SW 1271 (cell line): ENCODE measurements at regions not wholly inside any gene's neighbourhood (a gene's known extent, or its start where the extent isn't known, plus 50 kb on each side); places are given as distances from the start of the nearest gene placed in this dataset.
"Not testable (repeated sequence)": the region's sequence is repeated elsewhere in the genome, so short reads cannot be mapped to it uniquely, and the experiment has no call there.

Experiments used
- DNase-seq, 2 experiments: peaks; one replicate each; lab custom pipeline; 2025; lab: John Stamatoyannopoulos, UW

DNA sequence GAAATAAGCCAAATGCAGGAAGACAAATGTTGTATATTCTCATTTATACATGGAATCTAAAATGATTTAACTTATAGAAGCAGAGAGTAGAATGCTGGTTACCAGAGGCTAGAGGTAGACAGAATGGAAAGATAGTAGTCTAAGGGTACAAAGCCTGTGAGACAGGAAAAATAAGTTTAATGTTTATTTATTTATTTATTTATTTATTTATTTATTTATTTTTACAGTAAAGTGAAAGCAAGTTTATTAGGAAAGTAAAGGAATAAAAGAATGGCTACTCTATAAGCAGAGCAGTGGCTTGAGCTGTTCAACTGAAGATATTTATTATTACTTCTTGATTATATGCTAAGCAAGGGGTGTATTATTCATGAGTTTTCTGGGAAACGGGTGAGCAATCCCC lies 203.2 kb downstream of the LAS1L start:
- no peak for DNase-seq

DNA sequence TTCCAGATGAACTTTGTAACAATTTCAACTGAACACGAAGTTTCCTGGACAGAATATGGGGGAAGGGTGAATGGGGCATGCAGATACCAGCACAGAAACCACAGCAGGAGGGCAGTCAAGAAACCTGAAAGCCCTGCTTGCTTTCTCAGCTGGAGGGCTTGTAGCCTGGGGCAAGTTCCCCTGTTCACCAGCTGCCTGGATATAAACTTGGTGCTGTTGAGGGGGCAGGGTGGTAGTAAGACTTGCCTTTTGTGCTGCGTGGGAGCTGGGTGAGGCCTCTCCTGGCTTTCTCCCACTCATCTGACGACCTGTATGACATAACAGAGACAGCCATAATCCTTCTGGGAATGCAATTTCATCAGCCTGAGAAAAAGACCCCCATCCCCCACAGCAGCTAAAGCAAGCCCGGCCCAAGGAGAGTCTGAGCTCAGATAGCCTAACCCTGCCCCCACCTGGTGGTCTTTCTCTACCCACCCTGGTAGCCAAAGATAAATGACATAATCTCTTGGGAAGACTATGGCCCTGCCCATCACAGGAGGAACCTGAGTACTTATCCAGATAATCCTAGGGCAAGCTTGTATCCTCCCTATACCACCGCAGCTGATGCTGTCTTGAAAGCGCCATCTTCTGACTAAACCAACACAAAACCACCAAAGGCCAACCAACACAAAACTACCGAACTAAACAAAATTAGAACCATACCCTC lies 234.3 kb downstream of the LAS1L start:
- DNase-seq, result peak in 1 of 2 experiments; percentile 0

DNA sequence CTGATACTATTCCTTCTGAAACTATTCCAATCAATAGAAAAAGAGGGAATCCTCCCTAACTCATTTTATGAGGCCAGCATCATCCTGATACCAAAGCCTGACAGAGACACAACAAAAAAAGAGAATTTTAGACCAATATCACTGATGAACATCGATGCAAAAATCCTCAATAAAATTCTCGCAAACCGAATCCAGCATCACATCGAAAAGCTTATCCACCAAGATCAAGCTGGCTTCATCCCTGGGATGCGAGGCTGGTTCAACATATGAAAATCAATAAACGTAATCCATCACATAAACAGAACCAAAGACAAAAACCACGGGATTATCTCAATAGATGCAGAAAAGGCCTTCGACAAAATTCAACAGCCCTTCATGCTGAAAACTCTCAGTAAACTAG lies 251.7 kb downstream of the LAS1L start:
- not testable (repeated sequence) for DNase-seq

DNA sequence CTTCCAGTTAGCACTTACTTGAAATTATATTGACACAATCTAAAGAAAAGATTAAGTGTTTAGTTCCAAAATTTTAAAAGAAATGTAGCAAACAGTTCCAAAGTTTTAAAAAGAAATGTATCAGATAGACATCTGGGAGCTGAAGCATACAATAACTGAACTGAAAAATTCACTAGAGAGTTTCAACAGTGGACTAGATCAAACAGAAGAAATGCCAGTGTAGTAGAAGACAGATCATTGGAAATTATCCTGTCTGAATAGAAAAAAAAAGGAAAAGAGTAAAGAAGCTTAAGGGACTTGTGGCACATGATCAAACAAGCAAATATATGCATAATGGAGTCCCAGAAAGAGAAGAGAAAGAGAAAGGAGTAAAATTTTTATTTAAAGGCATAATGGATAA lies 261.4 kb downstream of the LAS1L start:
- no peak for DNase-seq

DNA sequence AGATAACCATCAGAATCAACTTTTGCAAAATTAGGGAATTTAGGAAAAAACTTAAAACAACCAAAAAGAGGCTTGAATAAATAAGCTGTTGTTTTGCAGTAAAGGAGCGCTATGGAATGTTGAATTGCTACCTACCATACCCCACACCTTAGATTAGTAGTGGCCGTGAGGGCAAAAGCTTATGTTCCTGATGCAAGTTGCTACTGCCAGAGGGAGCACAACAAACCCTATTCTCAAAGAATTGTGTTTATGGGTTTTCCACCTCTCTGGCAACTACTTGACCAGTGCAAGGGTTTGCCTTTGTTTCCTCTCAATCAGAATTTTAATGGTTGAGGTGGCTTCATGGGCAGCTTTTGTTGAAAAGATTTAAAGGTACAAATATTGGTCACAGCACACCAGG lies 268.1 kb downstream of the LAS1L start:
- DNase-seq, result no peak

DNA sequence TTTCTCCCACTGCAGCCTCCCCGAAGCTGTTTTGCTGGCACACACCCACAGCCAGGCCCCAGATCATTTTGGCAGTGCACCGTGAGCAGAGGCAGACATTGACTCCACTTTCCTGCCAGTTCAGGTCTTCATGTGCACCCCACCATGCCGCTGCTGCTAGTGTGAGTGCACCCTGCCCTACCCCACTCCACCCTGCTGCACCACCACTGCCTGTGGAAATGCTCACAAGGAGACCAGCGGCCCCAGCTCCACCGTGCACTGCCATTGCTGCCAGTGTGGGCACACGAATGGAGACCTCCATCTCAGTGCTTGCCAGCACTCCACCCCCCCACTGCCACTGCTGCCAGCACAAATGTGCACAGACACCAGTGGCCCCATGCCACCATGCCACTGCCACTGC lies 277.6 kb upstream of the ZC4H2 start:
- DNase-seq, result no peak

DNA sequence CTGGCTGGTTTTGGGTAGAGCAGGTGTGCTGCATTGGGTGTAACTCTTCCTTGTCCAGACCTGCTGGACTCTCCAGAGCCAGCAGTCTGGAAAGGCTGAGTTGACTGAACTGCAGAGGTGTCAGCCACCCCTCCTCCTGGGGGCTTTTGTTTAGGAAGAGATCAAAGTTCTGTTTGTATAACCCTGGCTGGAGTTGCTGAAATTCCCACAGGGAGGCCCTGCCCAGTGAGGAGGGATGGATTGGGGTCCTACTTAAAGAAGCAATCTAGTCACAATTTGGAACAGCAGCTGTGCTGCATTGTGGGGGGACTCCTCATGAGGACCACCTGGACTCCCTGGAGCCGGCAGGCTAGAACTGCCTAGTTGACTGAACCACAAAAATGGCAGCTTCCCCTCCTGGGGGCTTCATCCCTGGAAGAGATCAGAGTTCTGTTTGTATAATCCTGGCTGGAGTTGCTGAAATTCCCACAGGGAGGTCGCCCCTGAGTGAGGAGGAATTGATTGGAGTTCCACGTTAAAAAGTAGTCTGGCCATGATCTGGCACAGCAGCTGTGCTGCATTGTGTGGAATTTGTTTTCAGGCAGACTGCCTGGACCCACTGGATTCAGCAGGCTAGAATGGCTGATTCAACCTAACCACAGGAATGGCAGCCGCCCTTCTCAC lies 264.9 kb upstream of the ZC4H2 start:
- DNase-seq, result no peak

DNA sequence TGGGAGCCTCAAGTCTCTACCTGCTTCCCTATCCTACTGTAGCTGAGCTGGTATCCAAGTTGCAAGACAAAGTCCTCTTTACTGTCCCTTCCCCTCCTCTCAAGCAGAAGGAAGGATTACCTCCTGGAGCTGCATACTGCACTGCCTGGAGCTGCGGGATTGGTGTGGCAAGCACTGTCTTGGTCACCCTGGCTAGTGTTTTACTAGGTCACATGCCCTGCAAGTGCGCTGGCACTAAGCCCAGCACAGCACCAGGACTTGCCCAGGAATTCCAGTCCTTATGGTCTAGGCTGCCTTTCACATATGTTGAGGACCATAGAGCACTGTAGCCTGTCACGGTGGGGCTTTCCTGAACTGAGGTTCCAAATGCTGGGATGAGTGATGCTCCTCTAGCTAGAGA lies 227.3 kb upstream of the ZC4H2 start:
- no peak for DNase-seq

DNA sequence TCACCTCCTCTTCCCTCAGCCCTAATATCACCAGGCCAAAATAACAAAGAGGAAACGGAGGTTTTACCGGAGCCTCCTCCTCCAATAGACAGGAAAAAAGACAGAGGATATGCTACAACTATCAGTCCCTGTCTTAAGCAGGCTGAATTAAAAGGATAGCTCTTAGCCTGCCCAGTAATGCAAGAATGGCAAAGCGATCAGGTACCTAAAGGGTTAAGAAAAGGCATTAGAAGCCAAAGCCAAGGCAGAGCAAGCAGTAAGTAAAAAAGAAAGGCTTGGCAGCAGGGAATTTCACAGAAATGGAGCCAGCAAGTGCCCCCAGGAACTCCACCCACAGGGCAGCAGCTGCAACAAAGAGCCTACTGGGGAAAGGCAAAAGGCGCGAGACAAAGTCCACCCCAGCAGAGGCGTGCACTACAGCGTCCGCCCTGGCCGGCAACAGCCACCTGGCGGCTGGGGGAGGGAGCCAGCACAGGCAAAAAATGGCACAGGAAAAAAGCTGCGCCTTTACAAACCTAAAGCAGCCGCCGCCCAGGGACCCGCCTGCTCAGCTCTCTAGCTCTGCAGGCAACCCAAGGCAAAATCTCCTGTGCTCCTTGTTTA lies 220.6 kb upstream of the ZC4H2 start:
- DNase-seq, result peak in 1 of 2 experiments; percentile 1

DNA sequence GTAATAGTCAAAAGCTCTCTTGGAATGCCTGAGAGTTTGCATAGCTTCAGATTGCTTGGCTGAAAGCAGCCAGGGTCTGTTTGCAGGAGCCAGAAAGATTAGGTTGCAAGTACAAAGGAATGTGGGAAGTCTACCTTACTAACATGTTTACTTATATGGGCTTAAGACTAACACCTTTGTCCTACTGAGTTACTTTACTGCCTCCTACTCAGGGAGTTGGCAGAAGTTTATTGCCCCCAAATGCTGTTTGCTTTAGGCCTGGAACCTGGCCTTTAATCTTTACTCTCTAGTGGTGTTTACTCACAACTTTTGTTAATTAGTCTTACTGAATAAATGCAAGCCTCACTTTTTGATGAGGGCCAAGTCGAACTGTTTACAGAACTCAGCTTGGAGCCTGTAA lies 219.4 kb upstream of the ZC4H2 start:
- DNase-seq, result no peak

DNA sequence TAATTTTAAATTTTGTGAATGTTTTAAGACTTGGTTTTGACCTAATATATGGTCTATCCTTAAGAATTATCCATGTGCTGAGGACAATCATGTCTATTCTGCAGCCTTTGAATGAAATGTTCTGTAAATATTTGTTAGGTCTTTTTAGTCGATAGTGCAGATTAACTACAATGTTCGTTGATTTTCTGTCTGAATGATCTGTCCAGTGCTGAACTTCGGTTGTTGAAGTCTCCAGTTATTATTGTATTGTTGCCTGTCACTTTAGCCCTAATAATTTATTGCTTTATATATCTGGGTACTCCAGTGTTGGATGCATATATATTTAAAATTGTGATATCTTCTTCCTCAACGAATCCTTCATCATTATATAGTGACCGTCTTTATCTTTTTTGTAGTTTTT lies 218.3 kb upstream of the ZC4H2 start:
- no peak for DNase-seq

DNA sequence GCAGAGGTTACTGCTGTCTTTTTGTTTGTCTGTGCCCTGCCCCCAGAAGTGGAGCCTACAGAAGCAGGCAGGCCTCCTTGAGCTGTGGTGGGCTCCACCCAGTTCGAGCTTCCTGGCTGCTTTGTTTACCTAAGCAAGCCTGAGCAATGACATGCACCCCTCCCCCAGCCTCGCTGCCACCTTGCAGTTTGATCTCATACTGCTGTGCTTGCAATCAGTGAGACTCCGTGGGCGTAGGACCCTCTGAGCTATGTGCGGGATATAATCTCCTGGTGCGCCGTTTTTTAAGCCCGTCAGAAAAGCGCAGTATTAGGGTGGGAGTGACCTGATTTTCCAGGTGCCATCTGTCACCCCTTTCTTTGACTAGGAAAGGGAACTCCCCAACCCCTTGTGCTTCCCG lies 187.1 kb upstream of the ZC4H2 start:
- not testable (repeated sequence) for DNase-seq

DNA sequence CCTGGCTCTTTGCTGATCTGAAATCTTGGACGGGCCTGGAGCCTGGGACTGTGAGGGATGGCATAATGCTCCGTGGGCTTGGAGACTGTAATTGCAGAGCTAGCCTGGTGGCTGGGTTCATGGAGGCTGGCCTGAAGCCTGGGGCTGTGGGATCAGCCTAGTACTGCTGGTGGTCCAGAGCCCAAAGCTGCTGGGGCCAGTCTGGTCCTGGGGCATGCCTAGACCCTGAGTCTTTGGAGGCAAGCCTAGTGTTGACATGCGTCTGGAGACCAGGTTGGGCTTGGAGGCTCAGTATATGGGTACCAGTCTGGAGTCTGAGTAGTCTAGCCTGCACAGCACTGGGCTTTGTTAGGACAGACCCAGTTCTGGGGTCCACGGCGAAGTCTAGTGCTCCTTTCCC lies 172.0 kb upstream of the ZC4H2 start:
- DNase-seq, result no peak

DNA sequence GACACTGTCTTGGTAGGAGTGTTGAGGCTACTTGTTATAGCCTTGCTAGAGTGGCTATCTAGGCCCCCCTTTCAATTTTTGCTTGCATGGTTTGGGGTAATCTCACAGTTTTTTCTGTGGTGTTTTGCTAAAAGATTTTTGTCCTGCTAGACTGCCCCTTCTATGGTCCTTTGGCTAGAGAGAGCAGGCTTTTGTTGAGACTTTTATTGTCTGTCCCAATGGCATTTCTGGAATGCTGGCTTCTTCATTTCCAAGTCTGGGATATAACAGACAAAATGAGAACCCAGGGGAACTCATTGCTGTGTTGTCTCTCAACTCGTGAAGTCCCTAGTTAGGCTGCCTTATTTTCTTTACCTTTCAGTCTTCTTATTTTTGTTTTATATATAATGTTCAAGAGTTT lies 160.2 kb upstream of the ZC4H2 start:
- no peak for DNase-seq

DNA sequence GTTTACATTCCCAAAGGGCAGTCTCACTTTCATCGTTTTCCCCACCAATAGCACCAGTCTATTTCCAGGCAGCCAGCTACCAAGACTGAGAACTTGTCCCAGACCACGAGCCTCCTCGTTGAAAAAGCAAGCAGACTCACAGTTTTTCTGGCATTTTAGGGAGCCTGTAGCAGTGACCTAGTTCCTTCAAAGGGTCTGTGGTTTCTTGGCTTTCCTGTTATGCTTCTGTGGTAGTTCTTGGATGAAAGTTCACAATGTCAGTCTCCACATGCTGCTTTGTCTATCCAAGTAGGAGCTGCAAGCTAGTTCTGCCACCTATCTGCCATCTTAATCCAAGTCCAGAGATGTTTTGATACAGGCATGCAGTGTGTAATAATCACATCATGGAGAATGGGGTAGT lies 151.6 kb upstream of the ZC4H2 start:
- DNase-seq, result no peak

DNA sequence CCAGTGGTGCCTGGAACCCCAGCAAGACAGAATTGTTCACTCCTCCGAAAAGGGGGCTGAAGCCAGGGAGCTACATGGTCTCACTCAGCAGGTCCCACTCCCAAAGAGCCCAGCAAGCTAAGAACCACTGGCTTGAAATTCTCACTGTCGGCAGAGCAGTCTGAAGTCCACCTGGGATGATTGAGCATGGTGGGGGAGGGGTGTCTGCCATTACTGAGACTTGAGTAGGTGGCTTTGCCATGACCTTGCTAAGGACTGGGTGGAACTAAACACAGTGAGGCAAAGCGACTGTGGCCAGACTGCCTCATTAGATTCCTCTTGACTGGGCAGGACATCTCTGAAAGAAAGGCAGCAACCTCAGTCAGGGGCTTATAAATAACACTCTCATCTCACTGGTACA lies 122.6 kb upstream of the ZC4H2 start:
- no peak for DNase-seq

DNA sequence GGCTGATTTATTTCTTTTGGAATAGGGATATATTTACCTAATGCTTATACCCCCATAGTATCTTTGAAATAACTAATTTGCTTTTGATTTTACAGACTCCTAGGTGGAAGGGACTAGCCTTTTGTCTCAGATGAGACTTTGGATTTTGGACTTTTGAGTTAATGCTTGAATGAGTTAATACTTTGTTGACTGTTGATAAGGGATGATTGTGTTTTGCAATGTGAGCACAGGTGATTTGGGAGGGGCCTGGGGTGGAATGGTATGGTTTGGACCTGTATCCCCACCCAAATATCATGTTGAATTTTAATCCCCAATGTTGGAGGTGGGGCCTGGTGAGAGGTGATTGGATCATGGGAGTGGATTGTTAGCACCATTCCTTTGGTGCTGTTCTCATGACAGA lies 117.4 kb upstream of the ZC4H2 start:
- DNase-seq, result no peak

DNA sequence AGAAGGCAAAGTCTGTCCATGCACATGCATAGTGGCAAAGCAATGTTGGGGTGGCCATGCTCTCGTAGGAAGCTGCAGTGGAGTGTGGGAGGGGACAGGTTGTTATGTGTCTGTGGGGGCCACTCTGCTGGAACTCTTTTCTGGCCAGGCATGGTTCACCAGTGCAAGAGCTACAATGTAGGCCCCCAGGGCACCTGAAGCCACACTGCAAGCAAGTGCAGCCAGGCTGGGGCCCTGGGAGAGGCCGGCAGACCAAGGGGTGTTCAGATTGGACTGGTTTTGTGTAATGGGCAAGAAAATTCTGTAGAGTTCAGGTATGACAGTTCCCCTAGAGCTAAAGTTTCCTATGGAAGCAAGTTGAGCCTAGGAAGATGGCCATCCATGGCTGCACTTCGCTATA lies 97.0 kb upstream of the ZC4H2 start:
- no peak for DNase-seq

DNA sequence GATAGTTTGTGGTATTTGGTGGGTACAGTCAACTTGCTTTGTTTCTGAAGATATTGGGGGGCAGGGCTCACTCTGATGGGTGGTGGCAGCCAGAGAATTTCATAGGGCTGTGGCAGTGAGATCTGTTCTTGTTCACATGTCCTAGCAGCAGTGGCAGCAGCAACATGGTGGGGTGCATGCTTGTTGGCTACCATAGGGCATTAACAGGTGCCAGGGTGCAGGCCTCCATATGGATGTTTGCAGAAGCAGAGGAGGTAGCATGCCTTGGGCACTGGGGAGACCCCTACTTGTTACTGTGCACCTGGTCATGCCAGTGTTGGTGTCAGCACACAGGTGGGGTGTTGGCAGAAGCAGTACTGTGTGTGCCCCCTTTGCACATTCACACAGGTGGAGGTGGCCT lies 96.3 kb upstream of the ZC4H2 start:
- DNase-seq, result no peak

DNA sequence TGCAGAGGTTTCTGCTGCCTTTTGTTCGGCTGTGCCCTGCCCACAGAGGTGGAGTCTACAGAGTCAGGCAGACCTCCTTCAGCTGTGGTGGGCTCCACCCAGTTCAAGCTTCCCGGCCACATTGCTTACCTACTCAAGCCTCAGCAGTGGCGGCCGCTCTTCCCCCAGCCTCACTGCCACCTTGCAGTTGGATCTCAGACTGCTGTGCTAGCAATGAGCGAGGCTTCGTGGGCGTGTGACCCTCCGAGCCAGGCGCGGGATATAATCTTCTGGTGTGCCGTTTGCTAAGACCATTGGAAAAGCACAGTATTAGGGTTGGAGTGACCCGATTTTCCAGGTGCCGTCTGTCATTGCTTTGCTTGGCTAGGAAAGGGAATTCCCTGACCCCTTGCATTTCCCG lies 82.4 kb upstream of the ZC4H2 start:
- not testable (repeated sequence) for DNase-seq

DNA sequence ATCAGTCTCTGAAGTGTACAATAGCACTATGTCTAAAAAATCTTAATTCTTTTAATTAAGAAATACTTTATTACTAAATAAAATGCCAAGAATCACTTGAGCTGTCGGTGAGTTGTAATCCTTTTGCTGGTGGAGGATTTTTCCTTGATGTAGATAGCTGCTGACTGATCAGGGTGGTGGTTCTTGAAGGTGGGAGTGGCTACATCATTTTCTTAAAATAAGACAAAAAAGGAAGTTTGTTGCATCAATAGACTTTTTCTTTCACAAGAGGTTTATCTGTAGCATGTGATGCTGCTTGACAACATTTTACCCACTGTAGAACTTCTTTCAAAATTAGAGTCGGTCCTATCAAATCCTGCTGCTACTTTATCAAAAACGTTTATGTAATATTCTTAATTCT lies 68.8 kb upstream of the ZC4H2 start:
- no peak for DNase-seq

DNA sequence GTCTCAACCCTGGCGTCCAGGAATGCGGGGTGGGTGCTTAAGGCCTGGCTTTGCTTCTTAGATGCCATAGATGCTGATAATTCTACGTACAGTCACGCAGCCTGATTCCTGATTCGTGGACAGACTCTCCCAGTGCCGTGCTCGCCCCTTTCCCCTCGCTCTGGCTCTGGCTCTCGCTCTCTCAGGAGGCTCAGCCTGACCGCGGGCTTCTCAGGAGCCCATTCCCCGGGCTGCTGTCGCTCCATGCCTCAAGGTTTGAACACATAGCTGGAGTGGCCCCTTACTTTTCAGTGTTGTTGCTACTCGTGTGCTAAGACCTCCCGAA lies 59.2 kb upstream of the ZC4H2 start:
- peak in 1 of 2 experiments; percentile 75 for DNase-seq

DNA sequence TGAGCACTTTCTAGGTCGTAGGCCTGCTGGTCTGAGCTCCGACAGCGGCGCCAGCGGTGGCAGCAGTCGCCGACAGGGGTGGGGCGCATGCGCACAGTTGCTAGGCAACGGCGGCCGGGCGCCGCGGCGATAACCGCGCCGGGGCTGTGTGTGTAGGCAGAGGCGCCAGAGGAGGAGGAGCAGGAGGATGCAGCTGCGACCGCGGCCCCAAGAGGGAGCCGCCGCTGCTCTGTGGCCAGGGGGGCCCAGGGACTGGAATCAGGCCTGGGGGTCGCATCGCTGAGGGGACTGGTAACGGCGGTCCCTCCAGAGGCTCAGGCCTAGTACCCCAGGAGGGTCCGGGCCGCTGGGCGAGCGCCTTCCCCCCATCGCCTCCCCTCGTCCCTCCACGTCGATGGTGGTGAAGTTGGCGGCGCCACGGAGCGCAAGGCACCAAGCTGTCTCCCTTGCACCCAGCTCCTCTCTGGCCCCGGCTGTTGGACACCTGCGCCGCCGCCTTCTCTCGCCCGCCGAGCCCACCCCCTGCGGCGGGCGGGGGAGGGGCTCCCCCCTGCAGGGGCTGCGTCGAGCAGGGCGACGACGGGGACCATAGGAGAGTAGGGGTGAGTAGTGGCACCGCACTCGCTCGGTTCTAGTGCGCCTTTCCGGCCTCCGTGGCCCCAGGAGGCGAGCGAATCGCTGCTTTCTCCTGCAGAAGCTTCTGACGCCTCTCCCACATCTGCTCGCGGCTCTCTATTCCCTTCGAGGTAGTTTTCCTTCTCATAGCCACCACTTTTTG lies 58.6 kb upstream of the ZC4H2 start, which contains the start of gene ZC3H12B:
TSS of gene ZC3H12B (plus strand) at position 159 of the 778 bp plus-strand sequence.
- DNase-seq, result peak; percentile 54 to 80
